ENCODE measurements at regions not wholly inside any gene's neighbourhood (a gene's known extent, or its start where the extent isn't known, plus 50 kb on each side); places are given as distances from the start of the nearest gene placed in this dataset.

GRCh38 chr18:78739882-78740677 lies 239.5 kb upstream of the SALL3 start:
- TF ChIP-seq CTCF (IDR thresholded peaks at IDR 0.05): no peak
- TF ChIP-seq POLR2A (IDR thresholded peaks at IDR 0.05): no peak
- no peak for TF ChIP-seq POLR2AphosphoS5 (IDR thresholded peaks at IDR 0.05; ENCODE audit: insufficient read depth in 1 of 2, low read depth in 1 of 2)
- intact Hi-C loops (cut with DNase I): no loop called here
- H3K9me3 ChIP-seq: no peaks in the 10 kb centered on the region
- H3K36me3 ChIP-seq: no peaks in the 10 kb centered on the region
- H3K27ac ChIP-seq: no peak overlapping the region
- no peak overlapping the region for H3K4me3 ChIP-seq
- peak in 1 of 2 donors; percentile 77 for DNase-seq (ENCODE audit: extremely low spot score in 2 of 2)
- no peaks in the 10 kb centered on the region for H3K4me1 ChIP-seq
- H3K27me3 ChIP-seq: no peaks in the 10 kb centered on the region

- no peak for TF ChIP-seq POLR2A (IDR thresholded peaks at IDR 0.05)
- TF ChIP-seq POLR2AphosphoS5 (IDR thresholded peaks at IDR 0.05; ENCODE audit: insufficient read depth in 1 of 2, low read depth in 1 of 2): no peak
- TF ChIP-seq CTCF (IDR thresholded peaks at IDR 0.05): no peak
- no peak for DNase-seq (ENCODE audit: extremely low spot score in 2 of 2)
- Histone ChIP-seq H3K4me3 (no peak overlapping the region), H3K27ac (no peak overlapping the region), H3K4me1 (no peaks in the 10 kb centered on the region), H3K9me3 (no peaks in the 10 kb centered on the region), H3K27me3 (no peaks in the 10 kb centered on the region), H3K36me3 (no peaks in the 10 kb centered on the region)
- intact Hi-C loops (cut with DNase I): no loop called here
These were observed 238.7 kb upstream of the SALL3 start for GRCh38 chr18:78740876-78741275.

GRCh38 chr18:78741381-78742217 lies 238.0 kb upstream of the SALL3 start:
- H3K27ac ChIP-seq: no peak overlapping the region
- no peaks in the 10 kb centered on the region for H3K4me1 ChIP-seq
- peak in 1 of 2 donors; percentile 84 for DNase-seq (ENCODE audit: extremely low spot score in 2 of 2)
- H3K9me3 ChIP-seq: no peaks in the 10 kb centered on the region
- intact Hi-C loops (cut with DNase I): no loop called here
- no peak overlapping the region for H3K4me3 ChIP-seq
- TF ChIP-seq POLR2AphosphoS5 (IDR thresholded peaks at IDR 0.05; ENCODE audit: insufficient read depth in 1 of 2, low read depth in 1 of 2): no peak
- no peak for TF ChIP-seq POLR2A (IDR thresholded peaks at IDR 0.05)
- TF ChIP-seq CTCF (IDR thresholded peaks at IDR 0.05): no peak
- no peaks in the 10 kb centered on the region for H3K27me3 ChIP-seq
- H3K36me3 ChIP-seq: no peaks in the 10 kb centered on the region

- Histone ChIP-seq H3K4me1 (no peaks in the 10 kb centered on the region), H3K27me3 (no peaks in the 10 kb centered on the region), H3K27ac (no peak overlapping the region), H3K9me3 (no peaks in the 10 kb centered on the region), H3K4me3 (no peak overlapping the region), H3K36me3 (no peaks in the 10 kb centered on the region)
- no peak for DNase-seq (ENCODE audit: extremely low spot score in 2 of 2)
- intact Hi-C loops (cut with DNase I): no loop called here
- TF ChIP-seq CTCF (IDR thresholded peaks at IDR 0.05) (no peak), POLR2A (IDR thresholded peaks at IDR 0.05) (no peak), POLR2AphosphoS5 (IDR thresholded peaks at IDR 0.05; ENCODE audit: insufficient read depth in 1 of 2, low read depth in 1 of 2) (no peak)
These were observed 237.3 kb upstream of the SALL3 start for GRCh38 chr18:78742218-78742745.

All from vagina (tissue), 2 donors.